ENCODE measurements at regions not wholly inside any gene's neighbourhood (a gene's known extent, or its start where the extent isn't known, plus 50 kb on each side); places are given as distances from the start of the nearest gene placed in this dataset.

DNA sequence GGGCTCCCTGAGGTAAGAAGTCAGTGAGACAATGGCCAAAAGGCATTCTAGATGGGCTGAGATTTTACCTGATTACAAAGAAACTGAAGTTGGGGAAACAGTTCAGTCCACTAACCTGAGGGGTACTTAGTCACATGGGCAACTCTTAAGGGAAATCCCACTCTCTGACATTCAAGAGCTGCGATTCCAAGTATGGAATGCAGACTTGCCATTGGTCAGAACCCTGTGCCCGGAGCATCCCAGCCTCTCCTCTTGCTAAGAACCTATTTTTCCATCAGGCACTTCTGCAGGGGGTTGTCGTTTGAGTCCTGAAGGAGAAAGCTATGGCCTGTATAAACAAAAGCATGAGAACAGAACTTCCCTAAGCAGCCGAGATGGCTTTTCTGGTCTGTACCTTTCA lies 434.9 kb upstream of the DAB1 start:
- Histone ChIP-seq H3K27me3 (ENCODE audit: control insufficient read depth, insufficient read depth, low read length, poor library complexity, severe bottlenecking) (no peaks in the 10 kb centered on the region), H3K9me3 (ENCODE audit: control insufficient read depth, low read length) (no peaks in the 10 kb centered on the region), H3K4me1 (ENCODE audit: control insufficient read depth, insufficient read depth, low read length) (no peaks in the 10 kb centered on the region), H3K27ac (ENCODE audit: low read depth, low read length) (no peak overlapping the region), H3K4me3 (ENCODE audit: low read length) (no peak overlapping the region), H3K36me3 (ENCODE audit: control insufficient read depth, insufficient read depth, low read length) (no peaks in the 10 kb centered on the region), H3K9ac (ENCODE audit: extremely low read depth, low read length, poor library complexity, severe bottlenecking) (no peak overlapping the region)
- WGBS, 2 experiments (ENCODE audit: insufficient coverage in 1 of 2, insufficient read length in 1 of 2): 55 to 64% methylated on average over 2 to 4 of the region's 4 CpGs
- Mint-ChIP-seq H3K36me3 (ENCODE audit: low read depth) (no peaks in the 10 kb centered on the region), H3K4me1 (no peaks in the 10 kb centered on the region), H3K27me3 (ENCODE audit: insufficient read depth) (no peaks in the 10 kb centered on the region), H3K4me3 (no peak overlapping the region), H3K9me3 (no peaks in the 10 kb centered on the region), H3K27ac (no peak overlapping the region)
- no peak for DNase-seq
- TF ChIP-seq, protein P1, sequence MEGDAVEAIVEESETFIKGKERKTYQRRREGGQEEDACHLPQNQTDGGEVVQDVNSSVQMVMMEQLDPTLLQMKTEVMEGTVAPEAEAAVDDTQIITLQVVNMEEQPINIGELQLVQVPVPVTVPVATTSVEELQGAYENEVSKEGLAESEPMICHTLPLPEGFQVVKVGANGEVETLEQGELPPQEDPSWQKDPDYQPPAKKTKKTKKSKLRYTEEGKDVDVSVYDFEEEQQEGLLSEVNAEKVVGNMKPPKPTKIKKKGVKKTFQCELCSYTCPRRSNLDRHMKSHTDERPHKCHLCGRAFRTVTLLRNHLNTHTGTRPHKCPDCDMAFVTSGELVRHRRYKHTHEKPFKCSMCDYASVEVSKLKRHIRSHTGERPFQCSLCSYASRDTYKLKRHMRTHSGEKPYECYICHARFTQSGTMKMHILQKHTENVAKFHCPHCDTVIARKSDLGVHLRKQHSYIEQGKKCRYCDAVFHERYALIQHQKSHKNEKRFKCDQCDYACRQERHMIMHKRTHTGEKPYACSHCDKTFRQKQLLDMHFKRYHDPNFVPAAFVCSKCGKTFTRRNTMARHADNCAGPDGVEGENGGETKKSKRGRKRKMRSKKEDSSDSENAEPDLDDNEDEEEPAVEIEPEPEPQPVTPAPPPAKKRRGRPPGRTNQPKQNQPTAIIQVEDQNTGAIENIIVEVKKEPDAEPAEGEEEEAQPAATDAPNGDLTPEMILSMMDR (conservative IDR thresholded peaks at IDR 0.05): no peak

DNA sequence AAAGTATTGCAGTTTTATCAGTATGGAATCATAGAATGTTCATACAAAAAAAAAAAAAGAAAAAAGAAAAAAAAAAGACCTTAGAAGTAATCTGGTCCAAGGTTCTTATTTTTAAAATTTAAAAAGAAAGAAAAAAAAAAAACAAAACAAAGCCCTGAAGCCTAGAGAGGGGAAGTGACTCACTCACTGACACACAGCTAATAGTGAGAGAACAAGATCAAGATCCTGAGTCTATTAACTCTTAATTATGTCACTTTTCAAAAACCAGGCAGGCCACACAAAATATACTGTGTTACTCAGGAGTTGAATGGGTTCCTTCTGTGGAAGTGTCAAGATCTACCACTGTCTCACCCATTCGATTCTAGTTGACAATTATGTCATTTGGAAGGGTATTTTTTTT lies 433.9 kb upstream of the DAB1 start:
- Histone ChIP-seq H3K4me1 (ENCODE audit: control insufficient read depth, insufficient read depth, low read length) (no peaks in the 10 kb centered on the region), H3K27me3 (ENCODE audit: control insufficient read depth, insufficient read depth, low read length, poor library complexity, severe bottlenecking) (no peaks in the 10 kb centered on the region), H3K4me3 (ENCODE audit: low read length) (no peak overlapping the region), H3K9ac (ENCODE audit: extremely low read depth, low read length, poor library complexity, severe bottlenecking) (no peak overlapping the region), H3K9me3 (ENCODE audit: control insufficient read depth, low read length) (no peaks in the 10 kb centered on the region), H3K27ac (ENCODE audit: low read depth, low read length) (no peak overlapping the region), H3K36me3 (ENCODE audit: control insufficient read depth, insufficient read depth, low read length) (no peaks in the 10 kb centered on the region)
- no peaks in the 10 kb centered on the region for H3K9me3 Mint-ChIP-seq
- H3K27me3 Mint-ChIP-seq (ENCODE audit: insufficient read depth): no peaks in the 10 kb centered on the region
- WGBS, 2 experiments (ENCODE audit: insufficient coverage in 1 of 2, insufficient read length in 1 of 2): 100% methylated on average over 1 of the region's 1 CpG; no CpG with 5 or more reads in 1 of the 2 experiments
- TF ChIP-seq, protein P1 (conservative IDR thresholded peaks at IDR 0.05): no peak
- no peak for DNase-seq
- H3K4me3 Mint-ChIP-seq: no peak overlapping the region
- H3K36me3 Mint-ChIP-seq (ENCODE audit: low read depth): no peaks in the 10 kb centered on the region
- no peaks in the 10 kb centered on the region for H3K4me1 Mint-ChIP-seq
- no peak overlapping the region for H3K27ac Mint-ChIP-seq

DNA sequence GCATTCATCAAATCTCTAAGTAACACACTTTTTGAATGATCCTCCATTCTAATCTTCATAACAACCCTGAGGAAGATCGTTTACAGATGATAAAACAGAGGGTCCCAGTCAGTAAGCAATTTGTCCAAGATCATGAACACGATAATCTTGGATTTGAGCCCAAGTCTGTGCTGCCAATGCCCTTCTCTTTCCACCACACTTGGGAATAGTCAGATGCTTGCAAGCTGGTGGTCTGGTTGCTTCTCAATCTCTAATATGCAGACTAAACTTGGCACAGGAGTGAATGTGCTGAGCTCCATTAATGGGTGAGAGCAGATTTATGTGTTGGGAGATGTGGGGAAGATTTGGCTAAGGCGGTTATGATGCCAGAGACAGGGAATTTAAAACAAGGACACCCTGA lies 430.6 kb upstream of the DAB1 start:
- Histone ChIP-seq H3K27me3 (ENCODE audit: control insufficient read depth, insufficient read depth, low read length, poor library complexity, severe bottlenecking) (no peaks in the 10 kb centered on the region), H3K4me3 (ENCODE audit: low read length) (no peak overlapping the region), H3K27ac (ENCODE audit: low read depth, low read length) (no peak overlapping the region), H3K4me1 (ENCODE audit: control insufficient read depth, insufficient read depth, low read length) (no peaks in the 10 kb centered on the region), H3K9ac (ENCODE audit: extremely low read depth, low read length, poor library complexity, severe bottlenecking) (no peak overlapping the region), H3K36me3 (ENCODE audit: control insufficient read depth, insufficient read depth, low read length) (no peaks in the 10 kb centered on the region), H3K9me3 (ENCODE audit: control insufficient read depth, low read length) (no peaks in the 10 kb centered on the region)
- TF ChIP-seq, protein P1 (conservative IDR thresholded peaks at IDR 0.05): no peak
- Mint-ChIP-seq H3K27ac (no peak overlapping the region), H3K9me3 (no peaks in the 10 kb centered on the region), H3K4me1 (no peaks in the 10 kb centered on the region), H3K27me3 (ENCODE audit: insufficient read depth) (no peaks in the 10 kb centered on the region), H3K36me3 (ENCODE audit: low read depth) (no peaks in the 10 kb centered on the region), H3K4me3 (no peak overlapping the region)
- no peak for DNase-seq
- 88 to 100% methylated on average over 2 to 3 of the region's 3 CpGs for whole genome bisulfite sequencing, 2 experiments (ENCODE audit: insufficient coverage in 1 of 2, insufficient read length in 1 of 2)
